ENCODE measurements at regions not wholly inside any gene's neighbourhood (a gene's known extent, or its start where the extent isn't known, plus 50 kb on each side); places are given as distances from the start of the nearest gene placed in this dataset.

DNA sequence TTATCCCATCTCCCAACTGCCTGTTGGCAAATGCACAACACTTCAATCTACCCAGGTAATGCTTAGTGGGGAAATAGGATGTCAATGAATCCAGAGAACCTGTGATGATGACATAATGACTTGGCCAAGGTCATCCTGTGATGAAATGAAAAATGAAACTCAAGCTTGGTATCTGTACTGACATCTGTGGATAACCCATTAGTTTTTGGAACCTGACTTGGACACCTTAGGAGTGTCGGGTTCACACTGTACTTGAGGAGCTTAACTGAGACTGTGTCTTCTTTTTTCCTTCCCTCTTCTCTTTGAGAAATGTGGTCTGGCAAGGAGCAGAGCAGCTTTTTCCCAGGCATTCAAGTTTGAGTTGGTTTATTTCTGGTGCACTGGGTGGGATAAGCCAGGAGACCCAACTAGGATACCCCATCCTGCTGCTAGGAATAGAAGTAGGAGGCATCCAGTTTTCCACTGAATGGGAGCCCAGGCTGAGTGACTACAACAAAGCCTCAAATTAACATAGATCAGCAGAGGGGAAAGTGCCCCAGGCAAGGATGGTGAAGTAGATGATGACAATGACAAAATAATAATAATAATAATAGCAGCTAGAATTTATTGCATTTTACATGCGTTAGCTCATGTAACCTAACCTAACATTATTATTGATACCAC is 72.1 kb downstream of the ADRB2 start:
- H3K36me3 Mint-ChIP-seq = peaks cover 40% of the 10 kb centered on the region

DNA sequence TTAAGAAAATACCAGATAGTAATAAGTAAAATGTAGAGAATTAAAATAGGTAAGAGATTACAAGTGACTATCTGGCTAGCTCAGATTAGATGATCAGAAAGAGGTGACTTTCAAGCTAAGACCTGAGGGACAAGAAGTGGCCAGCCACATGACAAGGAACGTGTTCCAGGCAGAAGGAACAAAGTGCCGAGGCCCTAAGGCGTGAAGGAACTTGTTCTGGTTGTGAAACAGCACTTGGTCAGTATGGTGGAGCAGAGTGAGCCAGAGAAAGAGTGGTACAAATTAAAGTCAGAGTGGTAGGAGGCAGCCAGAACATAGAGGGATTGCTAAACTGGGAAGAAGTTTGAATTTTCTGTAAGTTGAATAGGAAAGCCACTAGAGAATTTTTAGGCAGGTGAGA is 73.6 kb downstream of the ADRB2 start:
- Histone ChIP-seq H3K27ac (ENCODE audit: low read length) (no peak overlapping the region), H3K27me3 (ENCODE audit: control insufficient read depth, insufficient read depth, low read length) (no peaks in the 10 kb centered on the region), H3K4me3 (ENCODE audit: low read length) (no peak overlapping the region), H3K36me3 (ENCODE audit: control insufficient read depth, insufficient read depth, low read length) (no peaks in the 10 kb centered on the region), H3K9me3 (ENCODE audit: control insufficient read depth, insufficient read depth, low read length) (no peaks in the 10 kb centered on the region), H3K4me1 (ENCODE audit: control insufficient read depth, insufficient read depth, low read length) (no peaks in the 10 kb centered on the region)
- 85% methylated on average over 3 of the region's 3 CpGs for WGBS (ENCODE audit: insufficient coverage)
- ATAC-seq (no peak), DNase-seq (no peak)
- Mint-ChIP-seq H3K27me3 (ENCODE audit: low read depth in 2 of 2) (no peaks in the 10 kb centered on the region), H3K9me3 (peaks cover 0 to 2% of the 10 kb centered on the region in 2 donors), H3K4me1 (peaks cover 7 to 23% of the 10 kb centered on the region in 2 donors), H3K36me3 (peaks cover 25% of the 10 kb centered on the region), H3K4me3 (no peak overlapping the region), H3K27ac (no peak overlapping the region)
- TF ChIP-seq, protein P1, sequence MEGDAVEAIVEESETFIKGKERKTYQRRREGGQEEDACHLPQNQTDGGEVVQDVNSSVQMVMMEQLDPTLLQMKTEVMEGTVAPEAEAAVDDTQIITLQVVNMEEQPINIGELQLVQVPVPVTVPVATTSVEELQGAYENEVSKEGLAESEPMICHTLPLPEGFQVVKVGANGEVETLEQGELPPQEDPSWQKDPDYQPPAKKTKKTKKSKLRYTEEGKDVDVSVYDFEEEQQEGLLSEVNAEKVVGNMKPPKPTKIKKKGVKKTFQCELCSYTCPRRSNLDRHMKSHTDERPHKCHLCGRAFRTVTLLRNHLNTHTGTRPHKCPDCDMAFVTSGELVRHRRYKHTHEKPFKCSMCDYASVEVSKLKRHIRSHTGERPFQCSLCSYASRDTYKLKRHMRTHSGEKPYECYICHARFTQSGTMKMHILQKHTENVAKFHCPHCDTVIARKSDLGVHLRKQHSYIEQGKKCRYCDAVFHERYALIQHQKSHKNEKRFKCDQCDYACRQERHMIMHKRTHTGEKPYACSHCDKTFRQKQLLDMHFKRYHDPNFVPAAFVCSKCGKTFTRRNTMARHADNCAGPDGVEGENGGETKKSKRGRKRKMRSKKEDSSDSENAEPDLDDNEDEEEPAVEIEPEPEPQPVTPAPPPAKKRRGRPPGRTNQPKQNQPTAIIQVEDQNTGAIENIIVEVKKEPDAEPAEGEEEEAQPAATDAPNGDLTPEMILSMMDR (IDR thresholded peaks at IDR 0.05) = no peak
- intact Hi-C loops (cut with micrococcal nuclease) = no loop called here

More for the DNA sequence above, 72.1 kb downstream of the ADRB2 start:
- TF ChIP-seq, protein P1 (IDR thresholded peaks at IDR 0.05) = no peak
- H3K27me3 Mint-ChIP-seq (ENCODE audit: low read depth in 2 of 2) = no peaks in the 10 kb centered on the region
- intact Hi-C loops (cut with micrococcal nuclease) = no loop called here
- ATAC-seq = no peak
- peaks cover 8% of the 10 kb centered on the region in 2 donors for H3K9me3 Mint-ChIP-seq
- peaks cover 7 to 21% of the 10 kb centered on the region in 2 donors for H3K4me1 Mint-ChIP-seq
- Histone ChIP-seq H3K27me3 (ENCODE audit: control insufficient read depth, insufficient read depth, low read length) (no peaks in the 10 kb centered on the region), H3K4me1 (ENCODE audit: control insufficient read depth, insufficient read depth, low read length) (no peaks in the 10 kb centered on the region), H3K4me3 (ENCODE audit: low read length) (no peak overlapping the region), H3K27ac (ENCODE audit: low read length) (no peak overlapping the region), H3K36me3 (ENCODE audit: control insufficient read depth, insufficient read depth, low read length) (no peaks in the 10 kb centered on the region), H3K9me3 (ENCODE audit: control insufficient read depth, insufficient read depth, low read length) (no peaks in the 10 kb centered on the region)
- WGBS (ENCODE audit: insufficient coverage) = 100% methylated on average over 1 of the region's 2 CpGs
- no peak overlapping the region for H3K4me3 Mint-ChIP-seq
- H3K27ac Mint-ChIP-seq = no peak overlapping the region
- no peak for DNase-seq

DNA sequence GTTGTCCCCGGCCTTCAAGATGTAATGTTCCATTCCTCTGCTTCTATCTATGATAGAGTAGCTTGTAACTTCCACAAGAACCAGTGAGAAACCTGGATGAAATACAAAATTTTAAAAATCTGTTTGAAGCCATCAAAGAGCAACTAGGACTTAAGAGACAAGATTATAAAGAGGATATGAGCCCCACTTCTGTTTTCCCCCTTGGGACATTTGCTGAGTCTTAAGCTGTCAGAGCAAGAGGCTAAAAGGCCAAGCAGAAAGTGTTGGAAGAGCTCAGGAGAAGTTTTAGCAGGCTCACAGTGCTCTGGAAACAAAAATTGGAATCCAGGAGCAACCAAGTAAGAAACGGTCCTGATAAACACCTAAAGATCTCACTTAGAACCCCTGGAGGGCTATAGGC is 76.1 kb downstream of the ADRB2 start:
- Mint-ChIP-seq H3K4me1 (peaks cover 17 to 36% of the 10 kb centered on the region in 2 donors), H3K27ac (peak overlapping the region; percentile 14 to 17), H3K4me3 (no peak overlapping the region), H3K36me3 (peaks cover 6% of the 10 kb centered on the region), H3K27me3 (ENCODE audit: low read depth in 2 of 2) (no peaks in the 10 kb centered on the region), H3K9me3 (peaks cover 0 to 2% of the 10 kb centered on the region in 2 donors)
- TF ChIP-seq, protein P1 (IDR thresholded peaks at IDR 0.05) = no peak
- H3K4me1 ChIP-seq (ENCODE audit: control insufficient read depth, insufficient read depth, low read length) = no peaks in the 10 kb centered on the region
- no peak overlapping the region for H3K27ac ChIP-seq (ENCODE audit: low read length)
- ATAC-seq (no peak), DNase-seq (no peak)
- no peaks in the 10 kb centered on the region for H3K9me3 ChIP-seq (ENCODE audit: control insufficient read depth, insufficient read depth, low read length)
- H3K4me3 ChIP-seq (ENCODE audit: low read length) = no peak overlapping the region
- 83% methylated on average over 2 of the region's 2 CpGs for WGBS (ENCODE audit: insufficient coverage)
- H3K27me3 ChIP-seq (ENCODE audit: control insufficient read depth, insufficient read depth, low read length) = no peaks in the 10 kb centered on the region
- intact Hi-C loops (cut with micrococcal nuclease) = no loop called here
- H3K36me3 ChIP-seq (ENCODE audit: control insufficient read depth, insufficient read depth, low read length) = no peaks in the 10 kb centered on the region

DNA sequence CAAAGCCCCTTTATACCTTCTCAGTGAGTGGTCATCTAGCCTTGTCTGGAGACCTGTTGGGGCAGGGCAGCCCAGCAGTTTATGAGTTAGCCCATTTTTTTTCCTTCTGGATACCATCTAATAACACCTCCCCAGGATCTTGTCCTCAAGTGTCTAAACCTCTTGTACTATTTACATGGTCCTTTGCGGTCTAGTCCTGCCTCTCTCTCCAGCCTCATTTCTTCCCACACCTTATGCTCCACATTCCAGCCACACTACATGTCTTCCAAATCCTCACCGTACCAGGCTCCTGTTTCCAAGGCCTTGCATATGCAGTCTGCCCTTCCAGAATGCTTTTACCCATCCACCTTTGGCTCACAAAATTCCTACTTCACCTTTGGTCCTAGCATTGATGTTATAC is 77.2 kb downstream of the ADRB2 start:
- H3K27me3 ChIP-seq (ENCODE audit: control insufficient read depth, insufficient read depth, low read length) = no peaks in the 10 kb centered on the region
- no peak overlapping the region for H3K4me3 ChIP-seq (ENCODE audit: low read length)
- H3K9me3 ChIP-seq (ENCODE audit: control insufficient read depth, insufficient read depth, low read length) = no peaks in the 10 kb centered on the region
- no peak overlapping the region for H3K27ac ChIP-seq (ENCODE audit: low read length)
- no peaks in the 10 kb centered on the region for H3K36me3 ChIP-seq (ENCODE audit: control insufficient read depth, insufficient read depth, low read length)
- TF ChIP-seq, protein P1 (IDR thresholded peaks at IDR 0.05) = no peak
- peaks cover under 1% of the 10 kb centered on the region for H3K36me3 Mint-ChIP-seq
- 93% methylated on average over 2 of the region's 2 CpGs for WGBS (ENCODE audit: insufficient coverage)
- intact Hi-C loops (cut with micrococcal nuclease) = no loop called here
- ATAC-seq (no peak), DNase-seq (no peak)
- H3K27me3 Mint-ChIP-seq (ENCODE audit: low read depth in 2 of 2) = no peaks in the 10 kb centered on the region
- H3K27ac Mint-ChIP-seq = no peak overlapping the region
- H3K4me1 Mint-ChIP-seq = peaks cover 17 to 31% of the 10 kb centered on the region in 2 donors
- H3K4me3 Mint-ChIP-seq = no peak overlapping the region
- H3K4me1 ChIP-seq (ENCODE audit: control insufficient read depth, insufficient read depth, low read length) = no peaks in the 10 kb centered on the region
- H3K9me3 Mint-ChIP-seq = no peaks in the 10 kb centered on the region
